ENCODE measurements at regions not wholly inside any gene's neighbourhood (a gene's known extent, or its start where the extent isn't known, plus 50 kb on each side); places are given as distances from the start of the nearest gene placed in this dataset.
A peak's percentile ranks its signal among the peaks of the same experiment; 100 is the strongest.

DNA sequence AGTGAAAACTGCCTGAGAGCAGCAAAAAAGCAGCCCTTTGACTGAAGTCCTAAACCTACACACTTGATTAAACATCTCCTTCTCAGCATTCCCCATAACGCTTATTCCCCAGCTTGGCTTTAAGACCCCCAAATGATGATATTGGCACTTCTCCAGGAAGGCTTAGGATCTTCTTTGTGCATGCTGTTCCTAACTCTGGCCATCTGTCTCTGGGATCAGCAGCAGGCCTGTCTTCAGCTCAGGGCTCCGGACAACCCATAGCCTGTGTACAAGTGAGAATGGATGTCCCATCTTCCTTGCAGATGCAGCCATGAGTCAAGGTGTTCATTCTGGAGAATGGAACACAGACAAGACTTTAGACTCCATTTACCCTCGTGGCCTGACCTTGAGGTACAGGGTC, 81.6 kb upstream of the TMEM17 start:
- Histone ChIP-seq H3K4me3 (ENCODE audit: low read depth, low read length) (no peak overlapping the region), H3K9me3 (no peaks in the 10 kb centered on the region; the same call in 1 of the 2 replicates), H3K4me1 (no peaks in the 10 kb centered on the region), H3K36me3 (ENCODE audit: control insufficient read depth, insufficient read depth, low read length) (no peaks in the 10 kb centered on the region), H3K27me3 (replicated peaks; ENCODE audit: control insufficient read depth, insufficient read depth, low read length) (no peaks in the 10 kb centered on the region)
- no peak for DNase-seq
- Mint-ChIP-seq H3K4me3 (ENCODE audit: unreplicated experiment) (no peak overlapping the region), H3K27me3 (ENCODE audit: insufficient read depth, unreplicated experiment) (no peaks in the 10 kb centered on the region), H3K36me3 (ENCODE audit: insufficient read depth, unreplicated experiment) (peaks cover 12% of the 10 kb centered on the region), H3K27ac (ENCODE audit: unreplicated experiment) (no peak overlapping the region), H3K9me3 (ENCODE audit: unreplicated experiment) (no peaks in the 10 kb centered on the region), H3K4me1 (ENCODE audit: low read depth, unreplicated experiment) (no peaks in the 10 kb centered on the region)
- no TSS peak for BruUV-seq (replicated peaks)
- intact Hi-C loops (cut with micrococcal nuclease; ENCODE audit: unreplicated experiment) = no loop called here
- CTCF ChIA-PET = no interaction called here
- TF ChIP-seq, protein P1, sequence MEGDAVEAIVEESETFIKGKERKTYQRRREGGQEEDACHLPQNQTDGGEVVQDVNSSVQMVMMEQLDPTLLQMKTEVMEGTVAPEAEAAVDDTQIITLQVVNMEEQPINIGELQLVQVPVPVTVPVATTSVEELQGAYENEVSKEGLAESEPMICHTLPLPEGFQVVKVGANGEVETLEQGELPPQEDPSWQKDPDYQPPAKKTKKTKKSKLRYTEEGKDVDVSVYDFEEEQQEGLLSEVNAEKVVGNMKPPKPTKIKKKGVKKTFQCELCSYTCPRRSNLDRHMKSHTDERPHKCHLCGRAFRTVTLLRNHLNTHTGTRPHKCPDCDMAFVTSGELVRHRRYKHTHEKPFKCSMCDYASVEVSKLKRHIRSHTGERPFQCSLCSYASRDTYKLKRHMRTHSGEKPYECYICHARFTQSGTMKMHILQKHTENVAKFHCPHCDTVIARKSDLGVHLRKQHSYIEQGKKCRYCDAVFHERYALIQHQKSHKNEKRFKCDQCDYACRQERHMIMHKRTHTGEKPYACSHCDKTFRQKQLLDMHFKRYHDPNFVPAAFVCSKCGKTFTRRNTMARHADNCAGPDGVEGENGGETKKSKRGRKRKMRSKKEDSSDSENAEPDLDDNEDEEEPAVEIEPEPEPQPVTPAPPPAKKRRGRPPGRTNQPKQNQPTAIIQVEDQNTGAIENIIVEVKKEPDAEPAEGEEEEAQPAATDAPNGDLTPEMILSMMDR (IDR thresholded peaks at IDR 0.05; ENCODE audit: insufficient read depth in 1 of 2, low read depth in 1 of 2, low read length in 1 of 2, severe bottlenecking in 1 of 2, unreplicated experiment in 1 of 2) = no peak
- POLR2A ChIA-PET = no interaction called here

DNA sequence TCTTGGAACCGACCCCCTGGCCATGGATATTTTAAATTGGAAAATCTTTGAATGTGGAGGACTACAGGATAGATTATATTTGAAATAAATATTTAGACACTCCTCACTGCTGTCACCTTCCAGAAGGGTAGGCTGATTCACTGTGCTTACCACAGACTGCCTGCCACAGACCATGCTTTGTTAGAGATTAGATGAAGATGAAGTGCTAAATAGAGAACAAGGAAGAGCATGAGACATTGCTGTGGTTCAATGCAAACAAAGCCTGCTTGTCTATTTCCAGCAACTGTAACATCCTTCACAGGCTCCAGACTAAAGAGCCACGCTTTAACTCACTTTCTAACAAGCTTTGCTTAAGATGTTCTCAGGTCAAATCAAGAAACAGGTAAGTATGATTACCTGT, 81.0 kb upstream of the TMEM17 start:
- no peak overlapping the region for H3K27ac Mint-ChIP-seq (ENCODE audit: unreplicated experiment)
- no peaks in the 10 kb centered on the region for H3K9me3 Mint-ChIP-seq (ENCODE audit: unreplicated experiment)
- H3K4me1 ChIP-seq = no peaks in the 10 kb centered on the region
- no peaks in the 10 kb centered on the region; the same call in 1 of the 2 replicates for H3K9me3 ChIP-seq
- TF ChIP-seq, protein P1 (IDR thresholded peaks at IDR 0.05; ENCODE audit: insufficient read depth in 1 of 2, low read depth in 1 of 2, low read length in 1 of 2, severe bottlenecking in 1 of 2, unreplicated experiment in 1 of 2) = no peak
- DNase-seq = no peak
- ChIA-PET POLR2A (no interaction called here), CTCF (no interaction called here)
- peaks cover 16% of the 10 kb centered on the region for H3K36me3 Mint-ChIP-seq (ENCODE audit: insufficient read depth, unreplicated experiment)
- no peaks in the 10 kb centered on the region for H3K27me3 Mint-ChIP-seq (ENCODE audit: insufficient read depth, unreplicated experiment)
- H3K4me1 Mint-ChIP-seq (ENCODE audit: low read depth, unreplicated experiment) = no peaks in the 10 kb centered on the region
- no peak overlapping the region for H3K4me3 ChIP-seq (ENCODE audit: low read depth, low read length)
- H3K36me3 ChIP-seq (ENCODE audit: control insufficient read depth, insufficient read depth, low read length) = no peaks in the 10 kb centered on the region
- H3K4me3 Mint-ChIP-seq (ENCODE audit: unreplicated experiment) = no peak overlapping the region
- intact Hi-C loops (cut with micrococcal nuclease; ENCODE audit: unreplicated experiment) = no loop called here
- H3K27me3 ChIP-seq (replicated peaks; ENCODE audit: control insufficient read depth, insufficient read depth, low read length) = no peaks in the 10 kb centered on the region
- BruUV-seq (replicated peaks) = no TSS peak

DNA sequence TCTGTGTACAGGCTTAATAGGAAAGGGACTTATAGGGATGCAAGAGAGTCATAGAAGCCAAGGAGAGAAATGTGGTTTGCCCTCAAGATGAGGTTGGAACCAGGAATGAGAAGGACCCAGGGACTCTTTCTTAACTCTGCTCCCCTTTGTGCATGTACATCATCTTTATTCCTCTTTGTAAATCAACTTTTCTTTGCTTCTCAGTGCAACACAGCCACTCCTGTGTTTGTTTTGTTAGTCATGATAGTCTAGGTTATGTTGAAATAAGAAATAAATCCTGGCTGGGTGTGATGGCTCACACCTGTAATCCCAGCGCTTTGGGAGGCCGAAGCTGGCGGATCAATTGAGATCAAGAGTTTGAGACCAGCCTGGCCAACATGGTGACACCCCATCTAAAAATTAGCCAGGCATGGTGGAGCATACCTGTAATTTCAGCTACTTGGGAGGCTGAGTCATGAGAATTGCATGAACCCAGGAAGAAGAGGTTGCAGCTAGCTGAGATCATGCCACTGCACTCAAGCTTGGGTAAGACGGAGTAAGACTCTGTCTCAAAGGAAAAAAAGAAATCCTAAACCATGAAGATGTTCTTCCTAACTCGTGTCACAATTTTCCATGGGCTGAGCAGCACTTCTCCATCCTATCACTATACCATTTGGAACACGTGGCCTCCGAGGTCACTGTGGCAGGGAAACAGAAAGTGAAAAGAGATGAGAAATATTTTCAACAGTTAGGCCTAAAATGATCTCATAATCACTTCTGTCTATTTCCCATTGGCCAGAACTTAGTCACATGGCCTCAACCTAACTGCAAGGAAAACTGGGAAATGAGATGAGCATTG, 73.0 kb upstream of the TMEM17 start:
- H3K27me3 Mint-ChIP-seq (ENCODE audit: insufficient read depth, unreplicated experiment) = no peaks in the 10 kb centered on the region
- ChIA-PET CTCF (no interaction called here), POLR2A (no interaction called here)
- H3K36me3 Mint-ChIP-seq (ENCODE audit: insufficient read depth, unreplicated experiment) = peaks cover 53% of the 10 kb centered on the region
- H3K4me1 Mint-ChIP-seq (ENCODE audit: low read depth, unreplicated experiment) = peaks cover 47% of the 10 kb centered on the region
- intact Hi-C loops (cut with micrococcal nuclease; ENCODE audit: unreplicated experiment) = loop anchor here (1.0 to 2.0 kb wide), 2 partner anchors 9 to 126 kb away; partner anchors contain the start of gene EHBP1
- BruUV-seq (replicated peaks) = no TSS peak
- H3K9me3 Mint-ChIP-seq (ENCODE audit: unreplicated experiment) = peaks cover 25% of the 10 kb centered on the region
- Histone ChIP-seq H3K9me3 (peaks cover 9% of the 10 kb centered on the region), H3K36me3 (ENCODE audit: control insufficient read depth, insufficient read depth, low read length) (no peaks in the 10 kb centered on the region; the same call in 1 of the 2 replicates), H3K27me3 (replicated peaks; ENCODE audit: control insufficient read depth, insufficient read depth, low read length) (no peaks in the 10 kb centered on the region), H3K4me3 (ENCODE audit: low read depth, low read length) (no peak overlapping the region), H3K4me1 (peaks cover 52% of the 10 kb centered on the region)
- TF ChIP-seq, protein P1 (IDR thresholded peaks at IDR 0.05; ENCODE audit: insufficient read depth in 1 of 2, low read depth in 1 of 2, low read length in 1 of 2, severe bottlenecking in 1 of 2, unreplicated experiment in 1 of 2) = no peak
- H3K4me3 Mint-ChIP-seq (ENCODE audit: unreplicated experiment) = peak overlapping the region; percentile 16
- peak overlapping the region; percentile 92 for H3K27ac Mint-ChIP-seq (ENCODE audit: unreplicated experiment)
- peak; percentile 29 to 59 for DNase-seq
